HG03095 (cell line): ENCODE measurements at regions not wholly inside any gene's neighbourhood (a gene's known extent, or its start where the extent isn't known, plus 50 kb on each side); places are given as distances from the start of the nearest gene placed in this dataset.
"Not testable (repeated sequence)": the region's sequence is repeated elsewhere in the genome, so short reads cannot be mapped to it uniquely, and the experiment has no call there.

ENCODE experiments used
- ATAC-seq: cut with Tn5 transposase; IDR thresholded peaks from one replicate; pipeline ENCODE4 v1.9.1; 2021; ENCODE audit warnings: moderate library complexity; ENCODE audit not compliant: unreplicated experiment

DNA sequence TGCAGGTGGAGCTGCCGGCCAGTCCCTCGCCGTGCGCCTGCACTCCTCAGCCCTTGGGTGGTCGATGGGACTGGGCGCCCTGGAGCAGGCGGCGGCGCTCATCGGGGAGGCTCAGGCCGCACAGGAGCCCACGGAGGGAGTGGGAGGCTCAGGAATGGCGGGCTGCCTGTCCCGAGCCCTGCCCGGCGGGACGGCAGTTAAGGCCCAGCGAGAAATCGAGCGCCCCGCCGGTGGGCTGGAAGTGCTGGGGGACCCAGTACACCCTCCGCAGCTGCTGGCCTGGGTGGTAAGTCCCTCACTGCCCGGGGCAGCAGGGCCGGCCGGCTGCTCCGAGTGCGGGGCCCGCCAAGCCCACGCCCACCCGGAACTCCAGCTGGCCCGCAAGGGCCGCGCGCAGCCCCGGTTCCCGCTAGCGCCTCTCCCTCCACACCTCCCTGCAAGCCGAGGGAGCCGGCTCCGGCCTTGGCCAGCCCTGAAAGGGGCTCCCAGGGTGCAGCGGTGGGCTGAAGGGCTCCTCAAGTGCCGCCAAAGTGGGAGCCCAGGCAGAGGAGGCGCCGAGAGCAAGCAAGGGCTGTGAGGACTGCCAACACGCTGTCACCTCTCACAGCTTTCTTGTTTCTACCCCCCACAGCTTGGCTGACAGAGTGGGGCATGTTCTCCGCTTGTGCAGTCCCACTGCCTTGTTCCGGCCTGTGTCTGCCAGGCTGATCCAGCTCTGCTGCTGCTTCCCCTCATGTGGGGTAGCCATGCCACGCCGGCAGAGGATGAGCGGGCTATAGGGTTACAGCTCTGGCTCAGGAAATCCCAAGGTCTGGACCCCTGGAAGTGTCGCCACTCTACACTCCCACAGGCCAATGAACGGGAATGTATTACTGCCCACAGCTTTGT is 886.7 kb downstream of the FAT4 start:
- ATAC-seq = not testable (repeated sequence)

- ATAC-seq = no peak
These were observed 887.5 kb downstream of the FAT4 start for GRCh38 chr4:126202226-126202625.

- ATAC-seq = no peak
These were observed 893.2 kb downstream of the FAT4 start for GRCh38 chr4:126207910-126208309.

DNA sequence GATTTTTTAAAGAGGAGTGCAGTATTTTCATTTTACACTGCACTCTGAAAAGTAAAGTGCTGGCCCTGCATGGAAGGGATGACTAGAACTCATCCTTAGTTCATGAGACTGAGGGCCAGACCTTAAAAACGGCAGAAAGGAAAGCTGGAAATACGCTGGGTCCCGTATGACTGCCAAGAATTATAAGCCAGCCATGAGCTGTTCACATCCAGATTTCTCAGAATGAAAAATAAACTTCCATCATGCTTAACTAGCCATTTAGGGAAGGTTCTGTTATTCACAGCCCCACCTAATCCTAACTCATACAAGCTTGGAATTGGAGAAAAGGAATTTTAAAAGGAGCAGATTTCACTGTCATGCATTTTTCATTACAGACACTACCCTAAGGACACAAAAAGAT is 894.4 kb downstream of the FAT4 start:
- no peak for ATAC-seq

DNA sequence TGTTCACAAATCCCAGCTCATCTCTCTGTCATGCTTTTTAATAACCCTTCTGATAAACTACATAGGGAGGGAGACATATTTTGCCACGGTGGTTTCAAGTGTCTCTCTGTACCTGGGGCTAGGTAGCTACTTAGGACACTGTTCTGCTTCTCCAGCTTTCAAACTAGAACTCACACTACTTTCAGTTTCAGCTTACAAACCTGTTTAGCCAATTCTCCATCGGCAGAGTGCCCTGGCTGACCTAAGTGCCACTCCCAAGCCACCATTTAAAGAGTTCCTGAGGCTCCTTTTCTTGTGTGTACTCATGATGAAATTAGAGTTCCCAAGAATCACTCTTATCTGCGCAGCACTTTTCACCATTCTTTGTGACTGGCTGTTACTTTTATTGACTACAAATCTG is 899.2 kb downstream of the FAT4 start:
- ATAC-seq = no peak

DNA sequence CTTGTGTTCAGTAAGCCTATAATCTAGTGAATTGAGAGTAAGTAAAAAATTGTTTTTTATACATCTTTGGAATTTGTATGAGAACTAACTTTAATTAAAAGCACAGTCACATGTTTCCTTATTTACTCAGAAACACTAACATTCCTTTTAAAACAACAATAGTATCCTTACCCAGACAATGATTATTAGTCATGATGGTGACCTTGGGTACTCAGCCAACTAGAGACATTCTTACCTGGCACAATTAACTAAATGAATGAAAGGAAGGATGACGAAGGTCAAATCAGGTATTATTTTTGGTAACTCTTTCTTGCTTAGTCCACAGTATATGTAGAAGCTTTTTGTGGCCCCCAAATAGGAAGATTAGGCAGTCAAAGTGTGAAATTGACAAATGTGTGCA is 901.0 kb downstream of the FAT4 start:
- ATAC-seq = no peak

DNA sequence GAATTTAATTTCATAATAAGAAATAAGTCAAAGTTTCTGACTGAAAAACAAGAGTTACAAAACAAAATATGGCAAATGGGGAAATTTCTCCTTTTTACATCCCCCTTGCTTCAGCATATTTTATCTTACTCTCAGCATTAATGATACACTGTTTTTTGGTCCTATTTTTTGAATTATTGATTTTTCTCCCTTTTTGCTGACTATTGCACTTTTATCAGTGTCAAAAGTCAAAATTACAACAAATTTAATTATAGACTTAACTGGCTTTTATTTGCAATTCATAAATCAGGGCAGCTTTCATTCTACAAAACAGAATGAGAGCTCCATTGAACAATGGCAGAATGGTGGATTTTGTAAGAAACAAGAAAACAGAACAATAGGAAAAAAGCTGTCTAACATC is 901.9 kb downstream of the FAT4 start:
- ATAC-seq = no peak

GRCh38 chr4:126221282-126221681 is 906.5 kb downstream of the FAT4 start:
- ATAC-seq = no peak

DNA sequence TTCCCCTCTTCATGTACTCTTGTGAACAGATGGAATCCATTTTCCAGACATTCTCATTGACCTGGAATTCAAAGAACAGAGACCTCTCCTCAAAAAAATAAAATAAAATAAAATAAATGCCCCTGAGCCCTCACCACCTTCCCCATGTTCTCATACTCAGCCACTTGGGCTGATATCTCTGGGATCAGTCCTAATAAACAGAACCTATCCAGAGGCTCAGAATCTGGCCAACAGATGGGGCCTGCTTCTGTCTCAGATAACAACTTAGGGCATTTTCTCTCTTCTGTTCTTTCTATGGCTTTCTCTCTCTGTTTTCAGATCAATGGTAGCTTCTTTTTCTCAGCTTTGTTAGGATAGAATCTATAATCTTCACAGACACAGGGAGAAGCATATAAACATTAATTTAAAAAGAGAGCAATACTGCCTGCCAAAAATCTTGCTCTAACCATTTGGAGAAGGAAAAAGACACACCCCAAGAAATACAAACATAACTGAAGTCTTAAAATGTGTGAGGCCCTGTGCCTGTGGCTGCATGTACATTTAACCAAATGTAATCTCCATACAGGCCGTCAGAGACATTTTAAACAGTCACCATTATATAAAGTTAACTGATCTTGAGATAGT is 907.1 kb downstream of the FAT4 start:
- ATAC-seq = no peak

GRCh38 chr4:126223784-126224407 is 909.1 kb downstream of the FAT4 start:
- ATAC-seq = no peak

- no peak for ATAC-seq
These were observed 912.7 kb downstream of the FAT4 start for GRCh38 chr4:126227428-126227827.

GRCh38 chr4:126230269-126230668 is 915.5 kb downstream of the FAT4 start:
- ATAC-seq = no peak

- no peak for ATAC-seq
These were observed 918.7 kb downstream of the FAT4 start for GRCh38 chr4:126233483-126233882.

DNA sequence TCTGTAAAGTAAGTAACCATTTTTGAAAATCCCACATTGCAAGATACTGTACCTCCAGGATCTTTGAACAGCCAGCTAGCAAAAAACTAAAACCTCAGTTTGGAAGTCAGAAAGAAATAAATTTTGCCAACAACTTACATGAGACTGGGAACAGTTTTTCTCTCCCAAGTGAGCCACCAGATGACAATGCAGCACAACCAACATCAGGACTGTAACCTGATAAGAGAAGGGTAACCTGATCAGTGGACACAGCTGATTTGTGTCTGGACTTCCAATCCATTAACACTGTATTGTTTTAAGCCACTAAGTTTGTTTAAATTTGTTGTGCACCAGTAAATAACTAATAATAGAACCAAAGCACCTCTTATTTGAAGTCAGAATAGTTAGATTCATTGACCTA is 923.3 kb downstream of the FAT4 start:
- no peak for ATAC-seq

DNA sequence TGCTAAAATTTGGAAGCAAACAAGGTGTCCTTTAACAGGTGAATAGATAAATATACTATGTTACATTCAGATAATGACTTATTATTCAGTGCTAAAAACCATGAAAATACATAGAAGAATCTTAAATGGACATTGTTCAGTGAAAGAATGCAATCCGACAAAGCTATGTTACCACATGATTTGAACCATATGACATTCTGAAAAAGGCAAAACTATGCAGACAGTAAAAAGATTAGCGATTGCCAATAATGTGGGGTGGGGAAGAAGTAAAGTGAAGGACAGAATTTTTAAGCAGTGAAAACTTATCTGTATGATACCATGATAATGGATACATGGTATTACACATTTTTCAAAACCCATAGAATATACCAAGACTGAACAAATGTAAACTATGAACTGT is 926.9 kb downstream of the FAT4 start:
- ATAC-seq = no peak

DNA sequence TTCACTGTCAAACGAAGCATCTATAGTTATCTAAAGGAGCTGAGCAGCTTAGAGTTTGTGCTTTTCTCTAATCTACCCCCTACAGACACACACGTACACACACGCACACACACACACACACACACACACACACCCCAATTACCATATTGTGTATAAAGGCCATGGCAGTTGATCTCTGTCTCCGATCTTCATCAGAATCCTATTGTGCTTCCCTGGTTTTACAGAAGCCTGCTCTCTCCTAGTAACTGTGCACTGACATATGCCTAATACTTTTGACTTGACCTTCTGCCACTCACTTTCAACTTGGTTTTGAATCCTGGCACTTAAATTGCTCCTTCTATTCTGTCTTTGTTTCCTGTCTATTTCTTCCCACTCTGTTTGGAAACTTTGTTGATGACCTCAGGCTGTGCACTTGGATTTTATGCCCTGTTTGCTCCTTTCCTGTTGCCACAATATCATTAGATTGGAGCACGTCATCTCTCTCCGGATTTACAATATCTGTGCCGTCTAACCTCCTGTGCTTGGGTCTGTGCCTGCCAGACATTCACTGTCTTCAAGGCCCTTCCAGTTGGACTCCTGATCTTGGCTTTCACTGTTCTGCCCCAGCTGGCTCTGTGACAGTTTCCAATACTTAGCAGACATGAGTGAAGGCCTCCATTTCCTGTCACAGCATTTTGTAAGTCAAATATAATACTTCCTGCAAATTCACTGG is 928.1 kb downstream of the FAT4 start:
- ATAC-seq = no peak

- ATAC-seq = no peak
These were observed 932.7 kb downstream of the FAT4 start for GRCh38 chr4:126247409-126247808.

DNA sequence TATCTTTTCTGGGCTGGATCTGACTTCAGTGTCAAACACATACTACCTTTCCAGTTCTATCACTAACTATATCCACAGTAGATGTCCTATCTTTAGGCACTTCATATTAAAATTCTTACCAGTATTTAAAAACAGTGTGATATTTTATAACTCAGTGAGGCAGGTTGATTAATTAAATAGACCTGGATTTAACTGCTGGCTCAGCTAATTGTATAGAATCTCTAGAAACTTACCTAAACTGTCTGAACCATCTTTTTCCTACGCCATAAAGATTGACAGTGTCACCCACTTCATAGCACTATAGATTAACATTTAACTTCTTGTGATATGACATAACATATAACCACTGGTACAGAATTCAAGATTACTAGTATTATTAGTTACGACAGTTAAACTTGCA is 935.3 kb downstream of the FAT4 start:
- ATAC-seq = no peak

DNA sequence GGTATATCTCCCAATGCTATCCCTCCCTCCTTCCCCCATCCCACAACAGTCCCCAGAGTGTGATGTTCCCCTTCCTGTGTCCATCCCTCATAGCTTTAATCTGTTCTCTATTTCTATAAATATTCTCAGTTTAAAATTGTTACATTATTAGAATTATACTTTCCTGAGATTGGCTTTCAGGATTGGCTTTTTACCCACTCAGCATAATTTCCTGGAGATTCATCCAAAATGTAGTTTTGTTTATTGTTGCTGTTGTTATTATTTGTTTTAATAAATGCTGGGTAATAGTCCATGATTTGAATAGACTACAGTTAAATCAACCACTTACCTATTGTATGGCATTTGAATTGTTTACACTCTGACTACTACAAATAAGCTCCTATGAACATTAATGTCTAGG is 936.4 kb downstream of the FAT4 start:
- no peak for ATAC-seq

GRCh38 chr4:126262665-126263064 is 947.9 kb downstream of the FAT4 start:
- ATAC-seq = no peak

DNA sequence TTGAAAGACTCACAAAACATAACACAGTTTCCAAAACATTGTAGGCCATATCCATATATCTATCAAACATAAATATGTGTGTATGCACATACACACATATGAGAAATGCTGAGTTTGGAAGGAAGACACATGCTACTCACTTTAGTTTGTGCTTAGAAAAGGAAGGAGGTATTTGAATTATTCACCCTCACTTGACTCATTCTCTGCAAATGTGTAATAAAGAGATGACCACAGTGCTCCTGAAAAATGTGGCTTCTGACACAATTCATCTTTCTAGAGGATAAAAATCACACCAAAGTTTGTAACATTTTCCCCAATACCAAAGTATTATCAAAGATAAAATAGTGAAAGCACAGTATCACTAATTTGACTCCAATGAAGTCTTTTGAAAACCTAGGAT is 950.1 kb downstream of the FAT4 start:
- no peak for ATAC-seq
